Gastroesophageal sphincter (tissue), 4 donors: ENCODE measurements at regions not wholly inside any gene's neighbourhood (a gene's known extent, or its start where the extent isn't known, plus 50 kb on each side); places are given as distances from the start of the nearest gene placed in this dataset.

ENCODE experiments used
- ATAC-seq: fragments of 150-250 bp; one replicate; pipeline ENCODE4 v1.9.1; 2016; ENCODE audit warnings: mild to moderate bottlenecking, moderate library complexity
- H3K27ac ChIP-seq, 4 donors: fragments of 200-600 bp; sonication (generic) in 3 of 4; 1 replicate in 3 of 4; 2 replicates in 1 of 4; pipeline ENCODE4 v1.5.1; 2016 to 2019
- H3K27me3 ChIP-seq: fragments of 200-600 bp; sonication (generic); one replicate; pipeline ENCODE4 v1.5.1; 2019
- H3K36me3 ChIP-seq, 2 donors: fragments of 200-600 bp; sonication (generic); one replicate each; pipeline ENCODE4 v1.5.1; 2019; ENCODE audit warnings: control low read depth in 1 of 2
- H3K4me1 ChIP-seq, 3 donors: fragments of 200-600 bp; sonication (generic); 1 replicate in 2 of 3; 2 replicates in 1 of 3; pipeline ENCODE4 v1.5.1; 2016 to 2019; ENCODE audit warnings: control low read depth in 2 of 3
- H3K4me3 ChIP-seq, 2 donors: fragments of 200-600 bp; sonication (generic); one replicate each; pipeline ENCODE4 v1.5.1; 2019; ENCODE audit warnings: mild to moderate bottlenecking in 1 of 2, moderate library complexity in 1 of 2
- H3K9me3 ChIP-seq, 3 donors: fragments of 200-600 bp; sonication (generic); one replicate each; pipeline ENCODE4 v1.5.1; 2017 to 2019; ENCODE audit warnings: control low read depth in 2 of 3
- CTCF ChIP-seq, 4 experiments: fragments of 200-600 bp in 2 of 4; fragments of 450-650 bp in 2 of 4; sonication (generic) in 1 of 4; IDR thresholded peaks; one replicate each; pipeline ENCODE4 v1.5.1; 2017 to 2019; ENCODE audit warnings: antibody characterized with exemption in 4 of 4, mild to moderate bottlenecking in 2 of 4, moderate library complexity in 2 of 4
- EP300 ChIP-seq: sonication (generic); formaldehyde crosslinking; IDR thresholded peaks from one replicate; pipeline ENCODE4 v1.6.1; 2017; ENCODE audit warnings: antibody characterized with exemption, mild to moderate bottlenecking
- POLR2A ChIP-seq, 2 donors: fragments of 450-650 bp; IDR thresholded peaks; one replicate each; pipeline ENCODE4 v1.6.1; 2017; ENCODE audit warnings: antibody characterized with exemption in 2 of 2, mild to moderate bottlenecking in 2 of 2, moderate library complexity in 1 of 2
- POLR2AphosphoS5 ChIP-seq: sonication (generic); formaldehyde crosslinking; IDR thresholded peaks from one replicate; pipeline ENCODE4 v1.6.1; 2017; ENCODE audit warnings: antibody characterized with exemption
- WGBS, 2 donors: methylation state at CpG; one replicate each; pipeline ENCODE4 v1.1.5; 2018; ENCODE audit warnings: low coverage in 1 of 2; 5-methylcytosine and 5-hydroxymethylcytosine counted together

- no peak overlapping the region for H3K4me3 ChIP-seq
- no peak overlapping the region for H3K27ac ChIP-seq
- H3K4me1 ChIP-seq: no peaks in the 10 kb centered on the region
- H3K9me3 ChIP-seq: no peaks in the 10 kb centered on the region
- ATAC-seq: no peak
- no peak for TF ChIP-seq EP300
- TF ChIP-seq POLR2A (IDR thresholded peaks at IDR 0.05): no peak
- TF ChIP-seq POLR2AphosphoS5: no peak
- no peak for TF ChIP-seq CTCF (IDR thresholded peaks at IDR 0.05)
- H3K36me3 ChIP-seq: no peaks in the 10 kb centered on the region
- 85 to 88% methylated on average over 8 to 9 of the region's 9 CpGs for whole genome bisulfite sequencing, 2 donors
- H3K27me3 ChIP-seq: peaks cover 47% of the 10 kb centered on the region
These were observed 154.6 kb downstream of the C1orf94 start for GRCh38 chr1:34331020-34331926.

- 33 to 38% methylated on average over 3 of the region's 4 CpGs for WGBS, 2 donors
- no peak for ATAC-seq
- Histone ChIP-seq H3K9me3 (no peaks in the 10 kb centered on the region), H3K4me3 (no peak overlapping the region), H3K4me1 (no peaks in the 10 kb centered on the region), H3K27ac (no peak overlapping the region), H3K27me3 (peaks cover 37% of the 10 kb centered on the region), H3K36me3 (no peaks in the 10 kb centered on the region)
- no peak for TF ChIP-seq EP300
- TF ChIP-seq POLR2A (IDR thresholded peaks at IDR 0.05): no peak
- TF ChIP-seq POLR2AphosphoS5: no peak
- no peak for TF ChIP-seq CTCF (IDR thresholded peaks at IDR 0.05)
These were observed 156.3 kb downstream of the C1orf94 start for GRCh38 chr1:34332996-34333395.

GRCh38 chr1:34338871-34339270 is 162.2 kb downstream of the C1orf94 start:
- no peak for ATAC-seq
- Histone ChIP-seq H3K27me3 (peaks cover 40% of the 10 kb centered on the region), H3K9me3 (no peaks in the 10 kb centered on the region), H3K27ac (no peak overlapping the region), H3K4me3 (no peak overlapping the region), H3K4me1 (no peaks in the 10 kb centered on the region), H3K36me3 (no peaks in the 10 kb centered on the region)
- no peak for TF ChIP-seq POLR2A (IDR thresholded peaks at IDR 0.05)
- TF ChIP-seq EP300: no peak
- TF ChIP-seq POLR2AphosphoS5: no peak
- TF ChIP-seq CTCF (IDR thresholded peaks at IDR 0.05): no peak
- WGBS, 2 donors: 86% methylated on average over 1 of the region's 1 CpG; no CpG with 5 or more reads in 1 of the 2 donors

- WGBS, 2 donors: 61 to 65% methylated on average over 2 of the region's 2 CpGs
- Histone ChIP-seq H3K27ac (no peak overlapping the region), H3K4me1 (no peaks in the 10 kb centered on the region), H3K4me3 (no peak overlapping the region), H3K36me3 (no peaks in the 10 kb centered on the region), H3K9me3 (no peaks in the 10 kb centered on the region), H3K27me3 (peaks cover 32% of the 10 kb centered on the region)
- no peak for TF ChIP-seq POLR2A (IDR thresholded peaks at IDR 0.05)
- no peak for TF ChIP-seq CTCF (IDR thresholded peaks at IDR 0.05)
- TF ChIP-seq POLR2AphosphoS5: no peak
- TF ChIP-seq EP300: no peak
- ATAC-seq: no peak
These were observed 165.2 kb downstream of the C1orf94 start for GRCh38 chr1:34341896-34342295.

GRCh38 chr1:34342334-34342733 is 165.6 kb downstream of the C1orf94 start:
- Histone ChIP-seq H3K27ac (no peak overlapping the region), H3K4me3 (no peak overlapping the region), H3K27me3 (peaks cover 29% of the 10 kb centered on the region), H3K4me1 (no peaks in the 10 kb centered on the region), H3K9me3 (no peaks in the 10 kb centered on the region), H3K36me3 (no peaks in the 10 kb centered on the region)
- 86 to 91% methylated on average over 1 of the region's 1 CpG for WGBS, 2 donors
- TF ChIP-seq CTCF (IDR thresholded peaks at IDR 0.05): no peak
- no peak for TF ChIP-seq POLR2A (IDR thresholded peaks at IDR 0.05)
- no peak for TF ChIP-seq POLR2AphosphoS5
- TF ChIP-seq EP300: no peak
- ATAC-seq: no peak
